Inflammatory macrophage treated with lipopolysaccharide for 1 hour (primary cell): ENCODE measurements at regions not wholly inside any gene's neighbourhood (a gene's known extent, or its start where the extent isn't known, plus 50 kb on each side); places are given as distances from the start of the nearest gene placed in this dataset.
"Not testable (repeated sequence)": the region's sequence is repeated elsewhere in the genome, so short reads cannot be mapped to it uniquely, and the experiment has no call there.

Source experiments
- DNase-seq, 2 donors: peaks; one replicate each; pipeline ENCODE4 v3.0.0-alpha.2; 2020 to 2022

DNA sequence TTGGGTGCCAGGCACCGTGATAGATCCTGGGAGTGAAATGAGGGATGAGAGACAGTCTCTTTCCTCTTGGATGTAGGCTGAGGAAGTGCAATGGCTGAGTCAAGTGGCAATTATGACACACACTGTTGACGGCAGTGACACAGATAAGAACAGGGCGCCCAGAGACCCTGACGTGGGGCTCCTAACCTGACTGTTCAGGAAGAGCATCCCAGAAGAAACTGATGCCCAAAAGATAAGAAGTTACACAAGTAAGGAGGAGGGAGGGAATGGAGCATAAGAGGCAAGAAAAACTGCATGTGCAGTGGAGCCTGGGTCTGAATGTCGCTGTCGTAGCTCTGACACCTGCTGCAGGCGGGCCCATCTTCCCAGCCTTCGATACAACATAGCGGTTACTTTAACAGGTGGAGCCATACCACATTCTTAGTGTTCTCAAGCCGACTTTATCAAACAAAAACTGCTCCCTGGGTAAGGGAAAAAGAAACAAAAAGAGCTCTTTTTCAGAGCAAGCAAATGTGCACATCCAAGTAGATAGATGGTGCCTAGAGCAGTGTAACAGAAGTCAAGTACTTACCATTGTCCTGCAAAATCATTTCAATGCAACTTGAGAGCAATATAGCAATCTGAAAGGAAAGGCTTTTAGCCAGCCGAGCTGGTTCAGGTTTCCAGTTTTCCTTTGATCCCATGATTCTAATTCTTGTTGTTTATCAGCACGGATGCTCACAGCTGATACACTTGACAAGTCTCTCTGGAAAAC lies 463.9 kb upstream of the JARID2 start:
- DNase-seq: no peak

DNA sequence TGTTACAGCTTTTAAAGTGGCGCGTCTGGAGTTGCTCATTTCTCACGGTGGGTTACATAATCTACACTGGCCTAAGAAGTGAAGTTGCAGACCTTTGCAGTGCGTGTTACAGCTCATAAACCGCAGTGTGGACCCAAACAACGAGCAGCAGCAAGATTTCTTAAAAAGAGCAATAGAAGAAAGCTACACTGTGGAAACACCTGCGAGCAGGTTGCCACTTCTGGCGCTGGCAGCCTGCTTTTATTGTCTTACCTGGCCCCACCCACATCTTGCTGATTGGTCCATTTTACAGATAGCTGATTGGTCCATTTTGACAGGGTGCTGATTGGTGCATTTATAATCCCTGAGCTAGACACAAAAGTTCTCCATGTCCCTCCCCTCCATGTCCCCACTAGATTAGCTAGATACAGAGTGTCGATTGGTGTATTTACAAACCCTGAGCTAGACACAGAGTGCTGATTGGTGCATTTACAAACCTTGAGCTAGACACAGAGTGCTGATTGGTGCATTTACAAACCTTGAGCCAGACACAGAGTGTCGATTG lies 462.9 kb upstream of the JARID2 start:
- DNase-seq: not testable (repeated sequence)

DNA sequence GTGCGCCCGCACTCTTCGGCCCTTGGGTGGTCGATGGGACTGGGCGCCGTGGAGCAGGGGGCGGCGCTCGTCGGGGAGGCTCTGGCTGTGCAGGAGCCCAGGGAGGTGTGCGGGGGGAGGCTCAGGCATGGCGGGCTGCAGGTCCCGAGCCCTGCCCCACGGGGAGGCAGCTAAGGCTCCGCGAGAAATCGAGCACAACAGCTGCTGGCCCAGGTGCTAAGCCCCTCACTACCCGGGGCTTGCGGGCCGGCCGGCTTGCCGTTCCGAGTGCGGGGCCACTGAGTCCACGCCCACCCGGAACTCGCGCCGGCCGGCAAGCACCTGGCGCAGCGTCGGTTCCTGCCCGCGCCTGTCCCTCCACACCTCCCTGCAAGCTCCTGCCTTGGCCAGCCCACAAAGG lies 462.3 kb upstream of the JARID2 start:
- no peak for DNase-seq

DNA sequence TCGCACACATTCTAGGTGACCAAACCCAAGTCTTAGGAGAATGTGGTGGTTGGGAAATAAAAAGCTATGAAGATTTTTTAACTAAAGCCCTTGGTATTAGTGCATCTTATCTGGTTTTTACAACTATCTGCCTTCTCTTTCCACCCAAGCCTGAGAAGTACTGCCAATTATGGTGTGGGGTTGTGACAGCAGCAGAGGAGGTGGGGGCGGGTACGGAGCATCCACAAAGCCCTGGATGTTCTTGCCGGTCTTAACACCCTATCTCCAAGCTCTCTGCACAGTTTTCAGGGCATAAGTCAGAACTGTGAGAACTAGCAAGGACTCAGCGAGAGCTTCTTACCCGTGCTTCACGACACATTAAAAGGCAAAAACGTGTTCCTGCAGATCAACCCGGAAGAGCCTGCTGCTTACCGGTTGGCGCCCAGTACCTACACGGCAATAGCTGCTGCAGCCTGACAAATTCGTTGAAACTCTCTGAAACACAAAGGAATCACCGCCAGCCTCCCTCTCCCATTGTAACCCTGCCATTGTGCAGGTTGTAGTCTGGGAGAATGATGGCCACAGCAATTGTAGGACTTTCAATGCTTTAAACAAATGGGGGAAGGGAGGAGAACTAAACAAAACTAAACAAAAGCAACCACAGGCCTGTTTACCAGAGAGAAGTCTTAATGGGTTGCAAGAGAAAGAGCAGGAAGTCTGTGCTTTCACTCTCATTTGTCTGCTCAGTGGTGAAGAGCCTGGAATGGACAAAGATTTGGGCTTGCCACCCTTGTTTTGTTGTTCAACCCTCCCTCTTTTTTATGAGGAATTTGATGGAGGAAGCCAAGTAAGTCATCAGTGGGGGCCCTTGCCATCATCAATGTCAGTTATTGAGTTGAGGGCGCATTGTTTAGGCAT lies 461.0 kb upstream of the JARID2 start:
- DNase-seq: no peak

DNA sequence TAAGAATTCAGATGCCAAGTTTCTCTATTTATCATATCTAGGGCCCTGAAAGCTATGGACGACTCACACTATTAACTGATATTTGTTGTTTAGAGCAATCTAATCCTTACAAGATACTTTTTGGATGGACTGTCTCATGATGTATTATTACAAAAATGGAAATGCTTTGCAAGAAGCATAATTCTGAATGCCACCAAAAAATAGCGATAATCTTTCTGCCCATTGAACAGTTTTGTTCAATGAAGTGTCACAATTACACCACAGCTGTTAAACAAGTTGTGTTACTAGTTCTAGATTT lies 460.4 kb upstream of the JARID2 start:
- no peak for DNase-seq

DNA sequence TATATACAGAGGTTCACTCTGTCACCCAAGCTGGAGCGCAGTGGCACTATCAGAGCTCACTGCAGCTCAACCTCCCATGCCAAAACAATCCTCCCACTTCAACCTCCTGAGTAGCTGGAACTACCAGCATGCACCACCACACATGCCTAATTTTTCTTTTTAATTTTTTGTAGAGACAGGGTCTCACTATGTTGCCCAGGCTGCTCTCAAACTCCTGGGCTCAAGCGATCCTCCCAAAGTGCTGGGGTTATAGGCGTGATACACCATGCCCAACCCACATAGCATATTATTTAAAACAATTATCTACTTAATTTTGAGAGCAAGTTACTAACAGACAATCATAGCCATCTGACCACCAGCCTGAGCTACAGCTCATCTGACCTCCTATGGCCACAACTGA lies 459.9 kb upstream of the JARID2 start:
- no peak for DNase-seq

DNA sequence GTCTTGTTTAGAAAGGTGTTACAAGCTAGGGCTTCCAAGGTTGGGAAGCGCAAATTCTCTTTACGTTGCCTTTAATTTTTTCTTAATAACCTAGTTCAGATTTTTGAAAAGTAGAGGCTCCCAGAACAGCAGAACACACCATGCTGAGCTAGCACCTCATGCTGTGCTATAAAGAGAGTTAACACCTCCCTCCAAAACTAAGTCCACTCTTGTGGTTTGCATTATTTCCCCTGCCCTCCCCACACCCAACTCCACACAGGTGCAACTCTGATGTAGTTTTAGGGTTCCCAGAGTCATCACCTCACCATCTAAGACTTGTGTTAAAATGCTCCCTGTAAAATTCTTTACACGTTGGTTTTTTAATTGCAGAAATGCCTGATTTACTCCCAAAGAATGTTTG lies 459.4 kb upstream of the JARID2 start:
- no peak for DNase-seq

DNA sequence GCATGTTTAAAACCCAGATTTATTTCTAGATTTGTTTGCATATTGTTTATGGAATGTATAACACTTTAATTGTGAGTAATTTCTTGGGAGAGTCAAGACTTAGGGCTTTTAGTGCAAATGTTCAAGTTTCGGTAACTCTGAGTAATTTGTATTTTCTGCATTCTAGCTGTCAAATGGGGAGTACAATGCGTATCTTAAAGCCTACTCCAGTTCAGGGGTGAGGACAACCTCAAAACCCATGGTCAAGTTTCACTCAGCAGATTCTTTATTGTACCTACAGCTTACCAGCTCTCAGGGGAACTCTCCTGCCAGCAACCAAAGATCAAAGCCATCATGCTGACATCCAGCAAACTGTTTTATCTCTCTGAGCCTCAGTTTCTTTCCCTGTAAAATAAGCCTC lies 458.6 kb upstream of the JARID2 start:
- no peak for DNase-seq

DNA sequence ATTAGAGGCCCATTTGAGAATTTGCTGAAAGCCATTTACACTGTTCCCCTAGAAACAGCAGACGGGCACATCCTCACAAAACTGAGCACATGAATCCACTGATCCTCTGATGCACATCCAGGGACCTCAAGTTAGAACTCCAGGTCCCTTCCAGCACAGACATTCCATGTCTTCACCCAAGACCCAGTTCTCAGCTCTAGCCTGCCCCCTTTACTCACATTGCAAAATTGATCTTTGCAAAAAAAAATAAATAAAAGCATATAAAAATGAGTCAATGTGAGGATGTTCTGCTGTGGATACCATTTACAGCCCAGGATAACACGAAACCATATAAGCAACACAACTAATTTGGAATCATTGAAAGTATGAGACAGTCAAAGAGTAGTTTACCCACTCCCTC lies 458.2 kb upstream of the JARID2 start:
- no peak for DNase-seq

DNA sequence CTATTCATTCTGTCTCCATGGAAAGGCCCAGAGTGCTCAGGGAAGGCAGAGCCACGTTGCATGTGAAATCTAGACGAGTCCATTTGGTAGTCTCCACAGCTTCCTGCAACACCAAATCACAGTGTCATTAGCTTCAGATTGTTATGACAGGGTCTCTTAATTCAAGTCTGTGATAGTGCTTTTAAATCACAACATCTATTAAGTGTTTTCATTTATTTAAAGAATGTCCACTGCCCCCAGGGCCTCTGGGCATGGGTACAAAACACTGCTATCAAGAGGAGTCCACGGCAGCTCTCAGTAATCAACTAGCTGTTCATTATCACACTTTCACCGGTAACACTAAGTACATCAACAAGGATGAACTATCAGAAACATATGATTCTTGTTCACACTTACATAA lies 455.9 kb upstream of the JARID2 start:
- DNase-seq: no peak

DNA sequence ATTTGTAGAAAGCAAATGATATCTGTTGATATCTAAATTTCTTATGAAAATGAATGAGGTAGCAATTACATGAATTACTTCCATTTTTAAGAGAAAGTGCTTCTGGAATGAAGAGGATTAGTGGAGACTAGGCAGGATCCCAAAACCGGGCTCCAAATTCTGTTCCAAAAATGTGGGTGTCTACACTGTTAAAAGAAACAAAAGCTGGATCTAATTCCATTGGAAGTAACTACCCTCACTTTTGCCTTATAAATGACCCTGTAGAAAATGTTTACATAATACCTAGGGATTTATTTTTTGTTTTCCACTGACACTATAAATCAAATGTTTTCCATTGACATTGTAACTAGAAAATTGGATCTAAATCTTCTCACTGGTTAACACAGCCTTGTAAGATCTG lies 454.9 kb upstream of the JARID2 start:
- no peak for DNase-seq

DNA sequence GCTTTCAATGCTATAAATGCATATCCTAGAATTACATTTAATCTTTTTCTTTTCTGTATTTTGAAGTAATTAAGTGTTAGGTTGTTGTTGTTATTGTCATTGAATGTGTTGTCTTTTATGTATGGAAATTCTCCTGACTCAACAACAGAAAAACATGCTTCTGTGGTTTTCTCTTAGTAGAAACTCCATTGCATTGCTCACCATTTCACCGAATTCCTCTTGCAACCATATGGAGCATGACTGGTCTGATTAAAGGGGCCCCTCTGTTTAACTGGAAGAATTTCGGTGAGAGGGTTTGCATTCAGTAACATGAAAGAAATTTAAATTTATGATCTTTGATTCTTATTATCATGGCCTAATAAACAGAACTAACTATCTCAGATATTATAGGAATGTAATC lies 454.3 kb upstream of the JARID2 start:
- DNase-seq: peak; percentile 37 to 58

DNA sequence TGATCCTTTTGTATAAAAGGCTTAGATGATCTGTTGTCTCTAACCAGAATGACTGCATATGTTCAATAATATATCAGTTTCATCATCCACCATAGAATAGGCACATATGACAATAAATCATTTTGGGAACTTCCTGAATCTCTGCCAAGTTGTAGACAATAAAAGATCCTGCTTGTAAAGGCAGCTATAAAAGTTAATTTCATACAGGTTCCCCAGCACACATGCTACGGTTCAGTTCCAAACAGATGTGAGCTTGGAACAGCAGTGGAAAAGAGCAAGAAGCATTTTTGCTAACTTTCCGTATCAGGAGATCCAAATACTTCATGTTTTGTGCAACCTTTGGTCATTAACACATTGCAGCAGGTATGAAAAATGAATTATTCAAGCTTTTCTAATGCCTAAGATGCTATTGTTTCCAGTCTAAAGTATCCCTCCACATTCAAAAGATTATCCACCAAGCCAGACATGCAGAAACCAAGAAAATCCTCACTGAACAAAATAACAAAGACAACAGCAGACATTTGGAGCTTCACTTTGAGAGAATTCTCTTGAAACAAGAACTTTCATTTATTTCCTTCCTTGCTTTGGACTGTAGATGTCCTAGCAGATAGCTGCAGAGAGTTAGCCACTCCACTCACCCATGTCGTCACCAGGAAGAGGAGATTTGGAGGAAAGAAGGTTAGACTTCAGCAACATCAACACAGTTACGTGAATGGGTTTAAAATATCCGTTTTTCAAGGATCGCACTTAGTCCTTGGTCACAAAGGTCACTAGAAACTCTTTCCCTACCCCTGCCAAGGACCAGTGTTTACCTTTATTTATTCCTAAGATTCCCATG lies 453.5 kb upstream of the JARID2 start:
- DNase-seq: peak; percentile 47 to 66

DNA sequence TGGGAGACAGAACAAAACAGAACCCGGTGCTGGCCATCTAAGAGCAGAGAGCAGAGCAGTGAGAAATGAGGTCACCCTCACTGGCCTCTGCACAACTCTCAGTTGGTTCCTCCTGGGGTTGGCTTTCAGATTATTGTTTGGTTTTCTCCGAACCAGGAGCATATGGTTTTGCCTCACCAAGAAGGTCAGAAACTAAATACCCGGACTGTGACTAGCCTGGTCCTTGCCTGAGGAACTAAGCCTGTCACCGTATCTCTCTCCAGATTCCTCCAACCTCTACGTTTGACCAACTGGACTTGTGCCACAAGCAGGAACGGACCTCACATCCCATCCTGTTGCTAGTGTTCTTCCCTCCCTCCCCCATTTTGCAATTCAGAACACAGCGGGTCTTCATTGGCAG lies 450.4 kb upstream of the JARID2 start:
- DNase-seq: no peak

DNA sequence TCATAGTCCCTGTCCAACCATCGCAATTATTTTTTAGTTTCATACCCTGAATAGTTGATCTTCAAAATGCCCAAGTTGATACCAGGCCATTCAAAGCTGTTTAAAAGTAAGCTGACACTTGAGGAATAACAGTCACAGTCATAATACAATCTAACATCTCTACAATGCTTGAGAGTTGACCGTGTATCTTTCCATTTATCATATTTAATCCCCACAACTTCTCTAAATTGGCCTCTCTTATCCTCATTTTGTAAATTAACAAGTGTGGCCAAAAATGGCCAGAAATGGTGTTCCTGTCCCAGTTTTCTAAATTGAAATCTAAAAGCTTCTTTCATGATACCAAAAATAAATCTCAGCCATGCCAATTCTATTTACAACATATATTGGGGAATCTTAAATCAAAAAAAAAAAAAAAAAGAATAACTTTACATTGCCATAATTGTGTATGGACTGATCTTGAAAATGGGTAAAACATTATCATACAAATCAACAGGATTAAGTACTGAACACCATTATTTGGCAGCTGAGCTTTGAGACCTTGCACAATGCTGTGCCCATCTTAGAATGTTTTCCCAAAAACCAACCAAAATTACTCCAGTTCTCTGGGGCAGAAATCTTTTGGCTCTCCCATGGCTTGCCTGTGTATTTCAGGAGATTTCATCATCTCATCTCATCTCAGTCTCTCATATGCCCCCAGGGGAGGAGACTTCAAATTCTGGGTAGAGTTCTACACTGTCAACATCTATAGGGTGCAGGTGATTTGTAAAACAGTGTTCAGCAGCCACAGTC lies 448.7 kb upstream of the JARID2 start:
- no peak for DNase-seq

DNA sequence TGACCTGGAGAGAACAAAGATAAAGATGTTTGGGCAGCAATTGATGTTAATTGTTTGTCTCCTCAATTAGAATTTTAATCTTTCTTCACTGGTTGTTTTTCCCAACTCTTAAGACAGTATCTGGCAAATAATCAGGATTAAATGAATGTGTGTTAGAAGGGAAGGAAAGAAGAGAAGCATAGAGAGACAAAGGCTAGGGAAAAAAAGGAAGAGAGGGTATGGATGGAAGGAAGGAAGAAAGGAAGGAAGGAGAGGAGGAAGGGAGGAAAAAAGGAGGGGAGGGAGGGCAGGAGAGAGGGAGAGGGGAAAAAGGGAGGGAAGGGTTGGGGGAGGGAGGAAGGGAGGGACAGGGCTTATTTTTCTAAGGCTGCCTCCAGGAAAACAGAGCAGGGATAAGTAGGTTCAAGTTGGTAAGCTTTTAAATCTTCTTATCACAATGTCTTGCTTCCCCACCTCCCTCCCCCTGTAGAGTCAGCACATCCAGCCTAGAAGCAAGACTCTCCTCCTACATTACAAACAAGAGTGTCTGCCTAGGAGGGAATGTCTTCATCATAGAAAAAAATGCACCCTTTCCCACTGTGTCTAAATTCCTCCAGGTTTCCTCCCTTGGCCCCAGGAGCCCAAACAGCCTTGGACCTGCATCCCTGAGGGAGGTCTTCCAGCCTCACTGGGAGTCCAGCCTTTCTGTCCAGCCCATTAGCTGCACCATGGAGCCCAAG lies 447.8 kb upstream of the JARID2 start:
- no peak for DNase-seq

DNA sequence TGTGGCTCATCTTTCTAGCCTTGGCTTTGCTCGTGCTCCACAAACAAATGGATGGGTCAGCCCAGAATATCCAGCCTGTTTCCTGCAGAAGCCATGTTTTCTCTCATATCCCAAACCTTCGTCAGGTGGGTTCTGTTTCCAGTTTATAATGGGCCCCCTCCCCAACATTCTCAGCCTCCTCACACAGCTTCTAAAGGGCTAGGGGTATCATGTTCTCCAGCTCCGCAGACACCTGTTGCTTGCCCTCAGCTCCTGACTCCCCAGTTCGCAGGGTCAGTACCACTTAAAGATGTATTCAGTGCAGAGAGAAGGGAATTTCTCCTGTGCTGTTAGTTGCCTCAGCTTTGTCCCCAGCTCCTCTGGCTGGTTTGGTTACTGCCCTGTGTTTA lies 447.3 kb upstream of the JARID2 start:
- no peak for DNase-seq

DNA sequence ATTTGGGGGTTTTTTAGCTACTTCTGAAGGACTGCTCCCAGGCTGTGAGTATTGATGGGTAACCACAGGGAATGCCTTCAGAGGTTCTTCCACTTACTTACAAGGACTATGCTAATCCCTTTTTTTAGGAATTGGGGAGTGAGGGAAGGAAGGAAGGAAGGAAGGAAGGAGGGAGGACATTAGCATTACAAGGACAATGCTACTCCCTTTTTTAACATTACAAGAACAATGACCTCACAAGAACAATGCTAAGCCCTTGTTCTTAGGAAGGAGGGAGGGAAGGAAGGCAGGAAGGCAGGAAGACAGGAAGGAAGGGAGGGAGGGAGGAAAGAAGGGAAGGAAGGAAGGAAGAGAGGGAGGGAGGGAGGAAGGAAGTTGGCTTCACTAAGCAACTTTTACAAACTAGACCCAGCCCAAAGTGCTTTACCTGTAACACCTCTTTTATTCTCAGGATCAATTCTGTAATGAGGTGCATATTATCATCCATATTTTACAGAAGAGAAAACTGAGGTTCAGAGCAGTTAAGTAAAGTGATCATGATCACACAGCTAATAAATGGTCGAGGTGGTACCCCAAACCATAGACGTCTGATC lies 446.8 kb upstream of the JARID2 start:
- no peak for DNase-seq

DNA sequence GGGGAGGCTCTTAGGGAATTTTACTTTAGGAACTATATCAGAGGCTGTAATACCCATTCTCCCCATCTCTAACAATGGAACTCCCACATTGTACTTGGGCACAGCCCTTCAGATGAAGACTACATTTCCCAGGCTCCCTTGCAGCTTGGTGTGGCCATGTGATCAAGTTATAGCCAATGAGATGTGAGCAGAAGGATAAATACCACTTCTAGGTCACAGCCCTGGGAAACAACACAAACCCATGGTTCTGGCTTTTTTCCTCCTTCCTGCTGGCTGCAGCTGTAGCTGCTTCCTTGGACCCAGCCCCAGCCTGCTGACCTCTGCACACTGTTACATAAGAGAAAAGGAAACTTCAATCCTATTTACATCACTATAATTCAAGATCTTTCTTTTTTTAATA lies 445.9 kb upstream of the JARID2 start:
- DNase-seq: peak; percentile 88 to 90

DNA sequence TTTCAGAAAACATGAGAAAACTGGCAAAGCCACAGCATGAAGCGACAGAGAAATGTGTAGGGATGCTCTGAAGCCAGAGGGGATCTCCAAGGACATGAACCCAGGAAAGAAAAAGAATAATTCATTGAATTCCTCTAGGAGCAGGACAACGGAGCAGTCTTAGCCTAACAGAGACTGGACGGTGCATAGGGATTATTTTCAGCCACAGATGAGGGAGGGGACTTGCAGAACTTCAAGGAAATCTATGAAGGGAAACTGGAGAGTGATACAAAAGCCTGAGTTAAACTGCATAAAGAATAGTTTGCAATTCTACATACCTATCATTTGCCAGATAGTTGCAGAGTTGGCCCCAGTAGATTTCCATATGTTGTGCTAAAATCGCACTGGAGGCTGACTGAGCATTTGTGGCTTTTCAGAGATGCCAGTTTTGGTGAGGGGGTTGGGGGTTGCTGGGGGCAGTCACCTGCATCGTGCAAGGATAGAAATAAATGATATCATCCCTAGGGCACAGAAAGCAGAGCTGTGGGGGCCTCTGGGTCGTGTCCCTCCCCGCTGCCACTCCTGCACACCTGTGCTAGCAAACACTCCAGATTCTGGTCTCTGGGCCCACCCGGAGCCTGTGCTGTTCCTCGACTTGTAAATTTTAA lies 443.2 kb upstream of the JARID2 start:
- DNase-seq: no peak
